Hindlimb muscle (tissue), 1 donor: ENCODE measurements at regions not wholly inside any gene's neighbourhood (a gene's known extent, or its start where the extent isn't known, plus 50 kb on each side); places are given as distances from the start of the nearest gene placed in this dataset.
"Not testable (repeated sequence)": the region's sequence is repeated elsewhere in the genome, so short reads cannot be mapped to it uniquely, and the experiment has no call there.

Experiments used
- DNase-seq: peaks from one replicate; pipeline ENCODE4 v3.0.0-alpha.2; 2013

- DNase-seq: no peak
Observed at GRCh38 chr7:53596230-53596629, 560.8 kb downstream of the POM121L12 start.

DNA sequence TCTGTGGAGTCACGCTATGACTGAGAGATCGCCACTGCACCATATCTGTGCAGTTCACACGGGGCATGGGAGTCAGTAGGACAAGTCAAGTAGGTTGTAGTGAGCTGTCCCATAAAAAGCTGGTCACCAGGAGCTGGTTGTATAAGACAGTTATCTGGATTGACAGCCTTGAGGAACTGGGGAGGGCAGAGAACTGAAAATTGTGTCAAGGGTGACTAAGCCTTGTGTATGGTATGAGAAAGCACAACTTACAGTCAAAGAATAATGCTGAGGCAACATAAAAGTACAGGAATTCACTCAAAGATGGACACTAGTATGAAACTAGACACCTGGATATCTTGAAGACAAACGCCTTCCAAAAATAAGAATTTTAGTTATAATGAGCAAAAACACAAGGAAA is 564.9 kb downstream of the POM121L12 start:
- no peak for DNase-seq

DNA sequence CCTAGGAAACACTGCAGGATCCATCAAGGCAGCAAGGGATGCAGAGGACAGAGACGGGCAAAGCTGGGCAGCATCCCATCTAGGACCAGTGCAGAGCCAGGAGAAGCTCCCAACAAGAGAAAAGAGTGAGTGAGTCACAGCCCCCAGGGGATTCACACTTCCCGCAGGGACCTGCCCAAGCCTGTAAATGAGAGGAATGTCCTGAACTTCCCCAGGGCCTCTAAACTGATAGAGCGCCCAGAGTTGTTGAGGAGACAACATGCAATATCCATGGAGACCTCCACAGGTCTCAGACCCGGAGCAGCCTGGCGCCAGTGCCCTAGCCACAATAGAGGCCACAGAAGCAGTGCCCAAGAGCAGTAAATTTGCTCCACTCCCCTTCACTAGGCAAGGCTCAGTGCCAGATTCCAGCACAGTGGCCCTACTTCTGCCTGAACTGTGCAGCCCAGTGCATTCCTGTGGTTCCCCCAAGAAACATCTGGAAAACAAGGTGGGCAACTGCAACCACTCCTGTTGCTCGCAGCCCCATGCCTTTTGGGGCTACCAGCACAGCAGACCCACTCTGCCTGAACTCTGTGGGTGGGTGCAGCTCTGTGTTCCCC is 567.5 kb downstream of the POM121L12 start:
- DNase-seq: no peak

- no peak for DNase-seq
Observed at GRCh38 chr7:53603461-53603860, 568.0 kb downstream of the POM121L12 start.

GRCh38 chr7:53604201-53604600 is 568.8 kb downstream of the POM121L12 start:
- DNase-seq: no peak

DNA sequence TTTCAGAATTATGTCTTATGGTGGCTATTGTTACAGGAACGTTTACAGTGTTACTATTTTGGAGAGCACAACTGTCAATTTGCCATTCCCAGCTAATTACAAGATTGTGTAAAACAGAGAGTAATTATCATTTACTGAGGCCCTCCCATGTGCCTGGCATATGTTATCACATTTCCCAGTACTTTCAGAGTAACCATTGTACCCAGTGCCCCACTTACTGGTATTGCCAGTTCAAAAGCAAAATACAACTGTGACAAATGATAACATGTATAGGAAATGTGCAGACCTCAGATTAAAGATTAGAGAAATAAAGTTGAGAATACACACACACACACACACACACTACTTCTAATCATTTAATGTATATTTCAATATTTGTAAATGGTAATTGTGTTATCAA is 572.5 kb downstream of the POM121L12 start:
- no peak for DNase-seq

- DNase-seq: no peak
Observed at GRCh38 chr7:53609185-53609584, 573.8 kb downstream of the POM121L12 start.

GRCh38 chr7:53611043-53611442 is 575.6 kb downstream of the POM121L12 start:
- DNase-seq: no peak

- no peak for DNase-seq
Observed at GRCh38 chr7:53624356-53624755, 588.9 kb downstream of the POM121L12 start.

DNA sequence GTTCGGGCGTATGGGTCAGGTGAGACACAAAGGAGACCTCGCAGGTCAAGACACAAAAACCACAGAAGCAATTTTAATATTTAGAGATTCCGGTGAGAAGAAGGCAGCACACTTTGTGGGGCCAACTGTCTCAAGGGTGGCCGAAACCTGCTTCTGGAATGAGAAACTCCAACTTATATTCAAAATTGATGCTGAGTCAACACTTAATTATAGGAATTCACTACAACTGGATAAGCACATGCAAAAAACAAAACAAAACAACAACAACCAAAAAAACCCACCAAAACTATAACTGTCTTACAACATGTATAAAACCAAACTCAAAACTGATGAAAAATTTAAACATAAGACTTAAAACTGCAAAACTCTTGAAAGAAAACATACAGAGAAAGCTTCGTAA is 593.3 kb downstream of the POM121L12 start:
- DNase-seq: no peak

DNA sequence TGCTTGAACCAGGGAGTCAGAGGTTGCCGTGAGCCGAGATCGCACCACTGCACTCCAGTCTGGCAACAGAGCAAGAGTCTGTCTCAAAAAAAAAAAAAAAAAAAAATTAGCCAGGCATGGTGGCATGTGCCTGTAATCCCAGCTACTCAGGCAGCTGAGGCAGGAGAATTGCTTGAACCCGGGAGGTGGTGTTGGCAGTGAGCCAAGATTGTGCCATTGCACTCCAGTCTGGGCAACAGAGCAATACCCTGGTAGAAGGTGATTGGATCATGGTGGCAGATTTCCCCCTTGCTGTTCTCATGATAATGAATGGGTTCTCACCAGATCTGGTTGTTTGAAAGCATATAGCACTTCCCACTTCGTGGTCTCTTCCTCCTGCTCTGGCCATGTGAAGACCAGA is 599.8 kb downstream of the POM121L12 start:
- DNase-seq: not testable (repeated sequence)

- DNase-seq: no peak
Observed at GRCh38 chr7:53638517-53638916, 603.1 kb downstream of the POM121L12 start.

GRCh38 chr7:53641091-53641490 is 605.7 kb downstream of the POM121L12 start:
- no peak for DNase-seq

- no peak for DNase-seq
Observed at GRCh38 chr7:53642361-53642760, 606.9 kb downstream of the POM121L12 start.

- no peak for DNase-seq
Observed at GRCh38 chr7:53642866-53643265, 607.4 kb downstream of the POM121L12 start.

DNA sequence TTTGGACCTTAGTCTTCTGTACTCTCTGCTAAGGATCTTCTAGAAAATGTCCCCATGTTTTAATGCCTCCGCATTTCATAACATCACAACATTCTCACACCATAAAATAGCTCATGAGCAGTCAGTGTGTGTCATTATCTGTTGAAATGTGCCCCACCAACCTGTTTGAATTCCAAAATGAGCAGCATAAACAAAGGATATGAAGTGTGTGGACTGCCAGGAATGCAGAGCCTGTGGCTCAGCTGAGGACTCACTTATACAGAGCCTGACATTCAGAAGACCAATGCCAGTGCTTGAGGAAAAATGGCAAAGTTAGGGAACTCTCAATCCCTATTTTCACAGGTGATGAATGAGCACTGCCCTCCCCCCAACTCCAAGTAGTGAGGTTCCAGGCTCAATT is 621.4 kb downstream of the POM121L12 start:
- DNase-seq: no peak

- no peak for DNase-seq
Observed at GRCh38 chr7:53657586-53657985, 622.2 kb downstream of the POM121L12 start.

GRCh38 chr7:53658951-53659350 is 623.5 kb downstream of the POM121L12 start:
- no peak for DNase-seq

DNA sequence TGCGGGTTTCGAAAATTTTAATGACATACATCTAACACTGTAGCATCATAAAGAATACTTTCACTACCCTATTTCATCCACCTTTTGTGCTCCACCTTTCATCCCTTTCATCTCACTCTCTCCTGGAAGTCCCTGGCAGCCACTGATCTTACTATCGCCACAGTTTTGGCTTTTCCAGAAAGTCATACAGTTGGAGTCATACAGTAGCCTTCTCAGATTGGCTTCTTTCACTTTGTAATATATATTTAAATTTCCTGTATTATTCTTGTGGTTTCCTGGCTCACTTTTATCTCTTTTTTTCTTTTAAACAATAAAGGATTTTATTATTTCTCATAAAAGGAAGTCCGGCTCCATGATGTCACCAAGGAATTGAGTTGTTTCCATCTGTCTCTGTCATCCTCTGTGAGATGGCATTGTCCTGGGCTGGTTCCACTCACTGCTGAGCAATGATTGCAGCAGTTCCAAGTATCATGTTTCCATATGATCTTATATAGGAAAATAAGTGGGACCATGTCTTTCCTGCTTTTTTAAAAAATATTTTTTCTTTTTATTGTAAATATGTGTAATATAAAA is 626.3 kb downstream of the POM121L12 start:
- DNase-seq: no peak

DNA sequence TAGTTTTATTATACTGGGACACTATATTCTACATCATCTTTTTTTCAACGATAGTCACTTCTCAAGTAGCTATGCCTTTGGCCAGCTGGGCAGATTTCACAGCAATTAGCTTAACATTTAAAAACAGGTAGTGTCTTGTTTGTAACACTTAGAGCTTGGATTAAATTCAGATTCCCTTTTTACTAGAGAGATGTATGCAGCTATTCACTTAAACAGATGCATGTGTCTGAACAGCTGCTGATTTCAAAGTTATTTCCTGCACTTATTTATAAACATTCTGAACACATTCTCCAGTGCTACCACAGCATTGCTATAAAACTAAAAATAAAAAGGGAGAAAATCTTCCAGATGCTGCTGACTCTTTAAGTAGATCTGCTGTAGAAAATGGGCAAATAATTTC is 637.2 kb downstream of the POM121L12 start:
- DNase-seq: no peak

- no peak for DNase-seq
Observed at GRCh38 chr7:53675835-53676234, 640.4 kb downstream of the POM121L12 start.

DNA sequence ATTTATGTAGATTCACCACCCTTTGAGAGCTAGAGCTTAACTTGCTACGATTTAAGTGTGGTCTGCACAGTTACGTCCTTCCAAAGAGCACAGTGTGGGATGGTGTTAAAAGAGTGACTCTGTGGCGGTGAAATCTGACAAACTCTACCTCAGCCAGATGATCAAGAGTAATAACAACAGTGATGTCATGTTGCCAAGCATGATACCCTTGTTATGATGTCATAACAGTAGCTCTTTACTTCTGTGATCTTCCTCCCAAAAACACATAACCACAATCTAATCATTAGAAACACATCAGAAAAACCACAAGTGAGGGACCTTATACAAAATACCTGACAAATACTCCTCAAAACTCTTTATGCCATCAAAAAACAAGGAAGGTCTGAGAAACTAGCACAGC is 649.3 kb downstream of the POM121L12 start:
- no peak for DNase-seq

- no peak for DNase-seq
Observed at GRCh38 chr7:53690411-53690810, 655.0 kb downstream of the POM121L12 start.

DNA sequence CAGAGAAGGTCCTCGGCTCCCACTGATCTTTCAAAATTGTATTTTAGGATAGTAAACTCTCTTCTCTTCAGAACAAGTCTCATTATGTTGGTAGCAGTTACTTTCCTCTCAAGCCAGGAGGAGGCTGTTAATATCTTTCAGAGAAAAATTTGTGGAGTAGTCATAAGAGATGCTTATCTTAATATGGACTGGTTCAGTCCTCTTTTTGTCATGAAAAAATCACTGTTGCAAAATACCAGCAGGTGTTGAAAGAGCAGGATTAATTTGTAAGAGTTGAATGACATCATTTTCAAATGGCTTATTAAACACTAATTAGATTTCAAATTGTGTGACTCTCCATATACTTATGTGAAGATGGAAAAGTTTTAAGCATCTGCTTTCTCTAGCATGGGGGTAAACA is 662.5 kb downstream of the POM121L12 start:
- DNase-seq: no peak
